Chondrocyte (in vitro differentiated cells): ENCODE measurements at regions not wholly inside any gene's neighbourhood (a gene's known extent, or its start where the extent isn't known, plus 50 kb on each side); places are given as distances from the start of the nearest gene placed in this dataset.

ENCODE experiments used
- DNase-seq: peaks from one replicate; pipeline ENCODE4 v3.0.0; 2021; ENCODE audit warnings: mixed read lengths, low spot score
- H3K27ac Mint-ChIP-seq: one replicate; pipeline ENCODE4 v1.8.0; 2021; ENCODE audit warnings: mild to moderate bottlenecking, moderate library complexity, mixed read lengths; ENCODE audit not compliant: unreplicated experiment
- H3K27me3 Mint-ChIP-seq: 2 replicates; pipeline ENCODE4 v1.8.0; 2021; ENCODE audit warnings: low read depth, mixed read lengths
- H3K36me3 Mint-ChIP-seq: 2 replicates; pipeline ENCODE4 v1.8.0; 2021; ENCODE audit warnings: low read depth, mixed read lengths
- H3K4me1 Mint-ChIP-seq: 2 replicates; pipeline ENCODE4 v1.8.0; 2021; ENCODE audit warnings: low read depth, mild to moderate bottlenecking, mixed read lengths
- H3K4me3 Mint-ChIP-seq: one replicate; pipeline ENCODE4 v1.8.0; 2021; ENCODE audit warnings: mild to moderate bottlenecking, moderate library complexity, mixed read lengths; ENCODE audit not compliant: unreplicated experiment
- H3K9me3 Mint-ChIP-seq: 2 replicates; pipeline ENCODE4 v1.8.0; 2021; ENCODE audit warnings: low read depth, mixed read lengths
- TF ChIP-seq, protein P1 (sequence below): fragments of 200-600 bp; sonication (generic); IDR thresholded peaks from 2 replicates; pipeline ENCODE4 v1.5.0; 2021; ENCODE audit warnings: antibody characterized with exemption, mild to moderate bottlenecking, moderate library complexity

GRCh38 chr3:110311541-110311940 lies 760.1 kb upstream of the NECTIN3 start:
- TF ChIP-seq, protein P1, sequence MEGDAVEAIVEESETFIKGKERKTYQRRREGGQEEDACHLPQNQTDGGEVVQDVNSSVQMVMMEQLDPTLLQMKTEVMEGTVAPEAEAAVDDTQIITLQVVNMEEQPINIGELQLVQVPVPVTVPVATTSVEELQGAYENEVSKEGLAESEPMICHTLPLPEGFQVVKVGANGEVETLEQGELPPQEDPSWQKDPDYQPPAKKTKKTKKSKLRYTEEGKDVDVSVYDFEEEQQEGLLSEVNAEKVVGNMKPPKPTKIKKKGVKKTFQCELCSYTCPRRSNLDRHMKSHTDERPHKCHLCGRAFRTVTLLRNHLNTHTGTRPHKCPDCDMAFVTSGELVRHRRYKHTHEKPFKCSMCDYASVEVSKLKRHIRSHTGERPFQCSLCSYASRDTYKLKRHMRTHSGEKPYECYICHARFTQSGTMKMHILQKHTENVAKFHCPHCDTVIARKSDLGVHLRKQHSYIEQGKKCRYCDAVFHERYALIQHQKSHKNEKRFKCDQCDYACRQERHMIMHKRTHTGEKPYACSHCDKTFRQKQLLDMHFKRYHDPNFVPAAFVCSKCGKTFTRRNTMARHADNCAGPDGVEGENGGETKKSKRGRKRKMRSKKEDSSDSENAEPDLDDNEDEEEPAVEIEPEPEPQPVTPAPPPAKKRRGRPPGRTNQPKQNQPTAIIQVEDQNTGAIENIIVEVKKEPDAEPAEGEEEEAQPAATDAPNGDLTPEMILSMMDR: no peak
- no peaks in the 10 kb centered on the region for H3K36me3 Mint-ChIP-seq
- H3K27me3 Mint-ChIP-seq: no peaks in the 10 kb centered on the region
- no peak overlapping the region for H3K4me3 Mint-ChIP-seq
- H3K27ac Mint-ChIP-seq: no peak overlapping the region
- H3K4me1 Mint-ChIP-seq: no peaks in the 10 kb centered on the region
- no peaks in the 10 kb centered on the region for H3K9me3 Mint-ChIP-seq
- DNase-seq: no peak

- Mint-ChIP-seq H3K27ac (no peak overlapping the region), H3K27me3 (no peaks in the 10 kb centered on the region), H3K4me1 (no peaks in the 10 kb centered on the region), H3K9me3 (no peaks in the 10 kb centered on the region), H3K4me3 (no peak overlapping the region), H3K36me3 (no peaks in the 10 kb centered on the region)
- DNase-seq: no peak
- TF ChIP-seq, protein P1: peak; percentile 87
These were observed 757.0 kb upstream of the NECTIN3 start for GRCh38 chr3:110314512-110315114.

DNA sequence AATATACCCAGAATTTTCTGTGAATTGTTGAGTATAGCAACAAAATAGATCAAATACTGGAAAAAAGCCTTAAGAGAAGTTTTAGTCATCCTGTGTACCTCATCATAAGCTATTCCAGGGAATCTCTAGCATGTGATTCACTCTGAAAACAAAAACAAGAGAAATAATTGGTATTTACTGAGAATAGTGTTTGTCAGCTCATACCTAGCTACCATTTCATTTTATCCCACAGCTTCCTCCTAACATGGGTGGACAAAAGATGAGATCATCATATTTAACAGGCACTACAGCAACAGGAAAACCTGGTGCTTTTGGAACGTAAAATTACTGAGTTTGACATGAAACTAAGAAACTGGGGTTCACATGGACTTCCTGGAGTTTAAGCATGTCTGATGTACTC lies 753.5 kb upstream of the NECTIN3 start:
- no peak overlapping the region for H3K4me3 Mint-ChIP-seq
- DNase-seq: no peak
- H3K27ac Mint-ChIP-seq: no peak overlapping the region

DNA sequence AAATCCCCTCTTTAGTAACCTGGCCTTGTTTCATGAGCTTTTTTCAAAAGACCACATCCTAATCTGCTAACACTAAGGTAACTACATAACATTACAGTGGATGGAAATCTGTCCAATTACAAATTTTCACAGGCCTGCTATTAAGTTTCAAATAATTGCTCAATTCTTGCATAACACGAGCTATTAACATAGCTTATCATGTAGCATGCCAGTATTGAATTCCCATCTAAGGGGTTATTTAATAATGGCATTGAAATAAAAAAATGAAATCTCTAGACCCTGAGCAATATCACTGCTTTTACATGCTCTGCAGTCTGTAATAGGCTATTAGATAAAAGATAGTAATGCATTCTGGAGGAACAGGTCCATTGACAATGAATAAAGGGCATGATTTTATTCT lies 748.3 kb upstream of the NECTIN3 start:
- Mint-ChIP-seq H3K27ac (no peak overlapping the region), H3K27me3 (no peaks in the 10 kb centered on the region), H3K4me3 (no peak overlapping the region), H3K9me3 (peaks cover 4% of the 10 kb centered on the region), H3K4me1 (peaks cover 9% of the 10 kb centered on the region), H3K36me3 (no peaks in the 10 kb centered on the region)
- DNase-seq: no peak
- TF ChIP-seq, protein P1: no peak

More for the DNA sequence above, 753.5 kb upstream of the NECTIN3 start:
- Mint-ChIP-seq H3K4me1 (no peaks in the 10 kb centered on the region), H3K27me3 (no peaks in the 10 kb centered on the region), H3K9me3 (no peaks in the 10 kb centered on the region), H3K36me3 (no peaks in the 10 kb centered on the region)
- TF ChIP-seq, protein P1: no peak

GRCh38 chr3:110324171-110324705 lies 747.4 kb upstream of the NECTIN3 start:
- H3K27ac Mint-ChIP-seq: no peak overlapping the region
- TF ChIP-seq, protein P1: no peak
- H3K27me3 Mint-ChIP-seq: no peaks in the 10 kb centered on the region
- H3K36me3 Mint-ChIP-seq: no peaks in the 10 kb centered on the region
- H3K4me3 Mint-ChIP-seq: no peak overlapping the region
- peaks cover 9% of the 10 kb centered on the region for H3K4me1 Mint-ChIP-seq
- DNase-seq: no peak
- peaks cover 4% of the 10 kb centered on the region for H3K9me3 Mint-ChIP-seq
